Pulmonary artery endothelial cell (primary cell): ENCODE measurements at regions not wholly inside any gene's neighbourhood (a gene's known extent, or its start where the extent isn't known, plus 50 kb on each side); places are given as distances from the start of the nearest gene placed in this dataset.
"Not testable (repeated sequence)": the region's sequence is repeated elsewhere in the genome, so short reads cannot be mapped to it uniquely, and the experiment has no call there.

Experiments
- DNase-seq: peaks from one replicate; pipeline ENCODE4 v3.0.0-alpha.2; 2011; ENCODE audit warnings: low read depth, low spot score

DNA sequence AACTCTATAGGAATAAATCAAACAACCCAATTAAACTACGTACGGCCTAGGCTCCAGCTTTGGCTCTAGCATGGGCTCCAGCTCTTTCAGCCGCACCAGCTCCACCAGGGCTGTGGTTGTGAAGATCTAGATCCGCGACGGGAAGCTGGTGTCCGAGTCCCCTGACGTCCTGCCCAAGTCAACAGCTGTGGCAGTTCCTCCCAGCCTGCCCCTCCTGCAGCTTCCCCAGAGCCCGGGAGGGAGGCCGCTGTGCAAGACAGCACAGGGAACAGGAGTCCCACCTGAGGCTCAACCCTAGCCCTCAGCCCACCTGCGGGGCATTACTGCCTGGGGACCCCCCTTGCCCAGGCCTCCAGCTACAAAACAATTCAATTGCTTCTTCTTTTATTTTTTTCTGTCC is 2680.3 kb downstream of the PCDH7 start:
- DNase-seq: no peak

DNA sequence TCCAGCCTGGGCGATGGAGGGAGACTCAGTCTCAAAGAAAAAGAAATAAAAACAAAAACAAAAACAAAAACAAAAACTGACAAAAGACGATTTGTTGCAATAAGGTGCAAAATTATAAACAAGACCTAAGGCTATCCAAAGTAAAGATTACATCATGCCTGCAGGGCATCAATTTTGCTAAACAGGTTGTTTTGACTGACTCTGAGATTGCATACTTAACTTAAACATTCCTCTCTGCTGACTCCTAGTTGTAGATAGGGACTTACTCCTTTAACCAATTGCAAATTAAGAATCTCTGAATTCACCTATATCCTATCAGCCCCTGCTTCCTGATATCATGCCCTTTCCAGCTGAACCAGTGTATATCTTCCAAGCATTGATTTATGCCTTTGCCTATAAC is 2687.3 kb downstream of the PCDH7 start:
- no peak for DNase-seq

DNA sequence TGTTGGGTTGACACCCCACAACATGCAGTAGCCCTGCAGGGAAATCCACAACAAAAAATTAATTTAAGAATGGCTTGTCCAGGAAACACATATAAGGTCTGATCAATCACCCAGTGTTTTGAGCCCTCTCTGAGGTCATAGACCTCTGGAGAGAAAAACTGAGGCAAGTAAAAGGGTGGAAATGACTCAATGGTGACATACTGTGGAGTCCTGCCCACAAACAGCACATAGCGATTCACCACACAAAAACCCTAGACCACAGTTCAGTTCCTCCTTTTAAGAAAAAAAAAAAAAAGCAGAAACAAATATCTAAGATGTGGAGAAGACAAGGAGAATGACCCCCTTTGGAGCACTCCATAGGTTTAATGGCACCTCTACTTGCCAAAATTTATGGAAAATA is 2691.0 kb downstream of the PCDH7 start:
- no peak for DNase-seq

DNA sequence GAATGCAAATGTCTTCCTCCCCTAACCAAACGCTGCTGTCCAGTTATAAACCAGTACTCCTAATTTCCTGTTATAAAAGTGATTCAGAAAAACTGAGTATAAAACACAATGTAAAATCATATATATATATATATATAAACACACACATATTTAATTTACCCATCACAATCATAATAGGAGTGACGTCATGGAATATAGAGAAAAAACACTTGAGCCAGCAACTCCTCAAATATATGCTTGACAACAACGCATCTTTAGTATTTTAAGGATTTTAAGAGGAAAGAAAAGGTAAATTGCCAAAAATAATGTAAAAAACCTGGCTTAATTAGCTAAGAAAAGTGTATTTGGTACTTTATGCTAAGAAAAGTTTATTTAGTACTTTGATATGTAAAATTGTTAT is 2701.7 kb downstream of the PCDH7 start:
- no peak for DNase-seq

DNA sequence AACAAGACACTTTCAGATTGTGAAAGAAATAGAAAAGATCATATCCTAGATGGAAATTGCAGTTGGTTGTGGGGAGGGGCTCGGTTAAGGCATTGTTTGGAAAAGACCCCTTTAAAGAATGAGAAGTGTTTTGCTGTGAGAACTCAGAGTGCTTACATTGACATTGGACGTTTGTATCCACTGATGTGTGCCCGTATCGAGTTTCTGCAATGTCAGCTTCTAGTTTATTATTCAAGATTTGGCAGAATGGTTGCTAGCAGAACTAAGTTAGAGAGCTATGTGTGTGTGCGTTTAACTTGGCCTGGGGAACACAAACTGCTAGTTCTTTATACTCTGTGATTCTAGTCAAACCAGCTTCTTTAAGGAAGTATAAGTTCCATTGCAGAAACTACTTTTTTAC is 2702.5 kb downstream of the PCDH7 start:
- DNase-seq: no peak

DNA sequence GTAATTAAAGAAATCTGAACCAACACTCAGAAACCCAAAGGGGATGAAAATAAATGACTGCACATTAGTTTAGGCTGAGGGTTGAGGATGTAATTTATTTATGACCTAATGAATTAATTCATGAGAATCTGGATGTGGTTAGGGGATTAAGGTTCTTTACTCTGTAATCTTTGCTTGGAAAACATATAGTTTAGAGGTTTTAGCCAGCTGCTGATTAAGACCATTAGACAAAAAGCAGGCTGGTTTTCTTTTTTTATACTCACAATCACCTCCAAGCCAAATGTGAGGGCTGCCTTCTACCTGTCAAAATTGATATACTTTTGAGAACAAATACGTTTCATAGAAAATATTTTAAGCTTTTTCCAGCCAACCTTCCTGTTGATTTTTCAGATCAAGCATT is 2705.8 kb downstream of the PCDH7 start:
- DNase-seq: no peak

DNA sequence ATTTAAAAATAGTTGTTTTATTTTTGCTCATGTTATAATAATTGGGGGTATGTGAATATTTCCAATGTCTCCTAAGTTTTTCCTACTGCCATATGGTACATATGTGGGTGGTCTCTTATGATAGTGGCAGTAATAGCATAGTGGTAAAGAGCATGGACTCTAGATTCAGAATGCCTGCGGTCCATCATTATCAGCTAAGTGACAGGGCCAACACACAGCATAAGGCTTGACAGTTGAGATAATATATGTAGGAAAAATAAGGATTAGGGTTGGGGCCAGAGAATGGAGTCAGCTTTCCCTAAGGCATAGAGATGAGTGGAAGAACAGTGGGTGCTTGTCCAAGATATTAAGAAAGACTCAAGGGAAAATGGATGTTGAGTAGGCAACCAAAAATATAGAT is 2707.5 kb downstream of the PCDH7 start:
- DNase-seq: no peak

DNA sequence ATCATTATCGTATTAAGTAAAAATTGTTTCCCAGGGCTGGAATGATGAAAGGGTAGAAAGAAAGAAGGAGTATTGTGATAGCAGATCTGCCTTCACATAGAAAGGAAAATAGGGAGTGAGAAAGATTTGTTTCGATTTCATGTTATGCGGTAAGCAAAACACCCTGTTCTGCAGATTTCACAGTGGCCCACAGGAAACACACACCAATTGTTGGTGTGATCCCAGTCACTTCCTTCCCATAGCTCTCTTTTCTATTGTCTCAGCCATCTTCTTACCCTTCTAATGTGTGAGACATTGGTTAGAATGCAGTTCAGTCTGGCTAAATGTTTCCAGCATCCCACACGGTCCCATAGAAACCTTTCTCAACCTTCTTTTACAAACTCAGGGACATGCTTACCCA is 2709.8 kb downstream of the PCDH7 start:
- no peak for DNase-seq

DNA sequence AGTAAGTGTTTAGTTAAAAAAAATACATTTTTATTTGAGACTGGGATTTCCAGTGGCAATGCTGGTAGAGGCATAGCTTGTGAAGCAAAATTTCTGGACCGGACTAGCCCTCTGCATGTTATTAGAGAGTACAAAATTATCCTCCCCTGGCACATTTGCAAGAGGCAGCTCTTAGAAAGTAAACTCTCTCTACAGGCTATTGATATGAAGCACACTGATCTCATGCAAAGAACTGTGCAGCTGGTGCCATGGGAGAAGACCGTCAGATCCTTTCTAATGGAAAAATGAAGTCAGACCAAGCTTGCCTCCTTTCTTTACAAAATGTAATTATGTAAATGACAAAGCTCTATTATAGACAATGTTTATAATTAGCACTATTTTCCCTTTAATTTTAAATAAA is 2717.2 kb downstream of the PCDH7 start:
- no peak for DNase-seq

DNA sequence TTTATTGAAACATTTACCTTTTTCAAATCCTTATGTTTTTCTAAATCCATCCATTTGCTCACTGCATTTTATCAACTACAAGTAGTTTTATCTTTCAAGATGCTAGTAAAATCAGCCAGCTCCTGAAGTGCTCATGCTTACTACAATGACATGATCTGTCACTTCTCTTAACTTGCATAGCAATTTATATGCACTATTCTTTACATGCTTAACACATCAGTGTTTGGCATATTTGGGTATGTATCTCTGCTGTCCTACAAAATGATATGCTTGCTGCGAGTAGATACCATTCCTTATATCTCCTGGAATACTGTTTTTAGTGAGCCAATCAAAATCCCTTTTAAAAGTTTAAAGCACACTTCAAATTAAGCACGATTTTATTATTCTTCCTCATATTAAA is 2726.8 kb downstream of the PCDH7 start:
- no peak for DNase-seq

DNA sequence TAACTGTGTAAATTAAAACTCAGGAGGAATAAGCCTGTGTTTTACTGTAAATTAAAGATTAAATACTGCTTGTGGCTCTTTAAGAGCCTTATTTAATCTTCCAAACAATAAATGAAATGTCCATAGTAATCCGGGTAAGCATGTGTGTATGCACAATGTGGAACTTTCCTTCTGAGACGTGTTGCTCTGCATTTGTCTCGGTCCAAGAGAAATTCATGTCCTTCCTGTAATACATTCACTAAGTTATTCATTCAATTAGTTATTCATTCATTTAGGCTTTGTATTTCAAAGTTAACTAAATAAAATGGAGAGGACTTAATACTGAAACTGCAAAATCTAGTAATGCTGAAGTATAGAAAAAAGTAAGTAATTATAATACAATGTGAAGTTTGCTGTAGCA is 2728.8 kb downstream of the PCDH7 start:
- no peak for DNase-seq

DNA sequence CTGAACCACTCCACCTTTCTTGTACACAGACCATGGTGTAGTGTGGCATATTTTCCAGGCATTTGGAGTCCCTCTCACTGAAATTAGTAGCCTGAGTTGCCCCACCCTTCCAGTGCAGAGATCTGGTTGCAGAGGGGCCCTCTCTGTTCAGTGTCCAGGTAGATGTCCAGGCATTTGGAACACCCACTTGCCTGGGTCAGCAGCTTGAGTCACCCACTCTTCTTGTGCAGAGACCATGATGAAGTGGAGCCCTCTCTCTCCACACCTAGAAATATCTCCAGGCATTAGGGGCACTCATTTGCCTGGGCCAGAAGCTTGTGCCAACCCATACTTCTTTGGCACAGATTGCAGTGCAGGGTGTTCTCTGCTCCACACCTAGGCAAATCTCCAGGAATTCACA is 2733.3 kb downstream of the PCDH7 start:
- no peak for DNase-seq

DNA sequence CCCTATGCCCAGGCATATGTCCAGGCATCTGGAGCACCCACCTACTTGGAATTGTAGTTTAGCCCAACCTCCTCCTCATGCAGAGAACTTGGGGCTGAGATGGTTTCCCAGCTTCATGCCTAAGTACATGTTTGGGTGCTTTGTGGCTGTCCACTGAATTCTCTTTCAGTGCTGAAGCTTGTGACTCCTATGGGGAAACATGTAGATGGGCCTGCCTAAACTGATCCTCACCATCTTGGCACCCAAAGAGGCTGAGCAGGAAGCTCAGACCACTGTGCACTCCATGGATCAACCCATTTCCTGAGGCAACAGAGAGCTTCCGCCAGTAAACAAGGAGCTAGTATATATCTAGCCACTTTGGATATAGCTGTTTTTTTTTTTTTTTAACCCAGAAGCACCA is 2733.7 kb downstream of the PCDH7 start:
- DNase-seq: no peak

DNA sequence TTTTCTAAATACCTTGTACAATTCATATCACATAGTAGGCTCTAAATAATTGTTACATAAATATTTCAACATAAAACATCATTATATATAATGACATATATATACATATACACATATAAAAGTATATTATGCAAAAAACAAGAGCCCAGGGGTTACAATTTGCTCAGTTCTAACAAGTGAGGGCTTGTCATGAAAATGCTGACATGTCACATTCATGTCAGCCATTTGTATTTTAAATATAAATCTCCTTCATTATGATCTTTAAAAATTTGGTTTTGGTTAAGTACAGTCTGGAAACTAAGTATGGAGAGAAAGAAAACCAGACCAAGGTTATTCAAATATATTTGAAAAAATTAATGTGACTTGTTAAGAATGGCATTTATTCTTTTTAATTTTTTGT is 2745.4 kb downstream of the PCDH7 start:
- no peak for DNase-seq

DNA sequence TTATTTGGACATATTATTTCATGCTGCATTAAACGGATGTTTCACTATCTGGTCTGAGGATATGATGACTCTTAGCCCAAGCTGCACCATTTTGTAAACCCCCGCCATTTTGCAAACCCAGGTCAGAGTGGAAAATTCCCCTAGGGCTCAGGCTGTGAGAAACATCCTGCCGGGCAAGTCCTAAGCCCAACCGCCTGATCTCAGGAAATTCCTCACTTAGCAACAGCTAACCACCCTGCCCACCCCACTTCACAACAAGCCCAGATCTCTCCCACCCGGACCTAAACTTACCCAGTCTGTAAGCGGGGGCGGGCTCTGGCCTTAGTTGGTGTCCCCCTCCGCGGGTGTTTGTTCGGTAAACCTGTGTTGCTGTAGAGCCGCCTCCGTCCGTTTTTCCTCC is 2747.1 kb downstream of the PCDH7 start:
- no peak for DNase-seq

DNA sequence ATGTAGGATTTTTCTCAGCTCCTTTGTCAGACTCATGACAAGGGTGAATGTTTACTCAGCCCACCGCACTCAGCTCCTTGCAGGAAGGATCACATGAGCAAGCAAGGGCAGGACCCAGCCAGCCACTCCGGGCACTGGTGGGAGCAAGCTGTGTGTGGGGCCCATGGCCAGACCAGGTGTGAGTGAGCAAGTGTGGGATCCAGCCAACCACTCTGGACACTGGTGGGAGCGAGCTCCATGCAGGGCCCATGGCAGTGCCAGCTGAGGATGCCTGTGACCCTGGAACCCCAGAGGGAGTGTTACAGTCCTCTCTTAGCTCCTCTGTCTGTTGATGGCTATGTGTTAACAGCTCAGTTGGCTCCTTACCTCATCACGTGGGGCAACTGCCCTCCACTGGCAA is 2750.6 kb downstream of the PCDH7 start:
- DNase-seq: no peak

DNA sequence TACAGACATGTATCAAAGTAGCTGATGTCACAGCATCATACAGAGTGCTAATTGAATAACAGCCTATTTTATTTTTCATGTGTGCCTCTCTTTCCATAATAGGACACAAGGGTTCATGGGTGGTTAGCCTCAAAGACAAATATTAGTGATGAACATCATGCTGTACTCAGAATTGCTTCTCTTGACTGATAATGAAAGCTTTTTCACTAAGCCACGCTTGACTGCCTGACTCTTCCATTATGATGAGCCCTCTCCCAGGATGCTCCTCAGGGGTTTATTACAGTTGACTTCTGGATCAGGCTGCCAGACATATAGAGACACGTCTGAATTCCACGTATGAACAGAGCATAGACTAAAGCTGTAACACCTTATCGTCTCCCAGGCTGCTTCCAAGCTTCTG is 2757.5 kb downstream of the PCDH7 start:
- no peak for DNase-seq

DNA sequence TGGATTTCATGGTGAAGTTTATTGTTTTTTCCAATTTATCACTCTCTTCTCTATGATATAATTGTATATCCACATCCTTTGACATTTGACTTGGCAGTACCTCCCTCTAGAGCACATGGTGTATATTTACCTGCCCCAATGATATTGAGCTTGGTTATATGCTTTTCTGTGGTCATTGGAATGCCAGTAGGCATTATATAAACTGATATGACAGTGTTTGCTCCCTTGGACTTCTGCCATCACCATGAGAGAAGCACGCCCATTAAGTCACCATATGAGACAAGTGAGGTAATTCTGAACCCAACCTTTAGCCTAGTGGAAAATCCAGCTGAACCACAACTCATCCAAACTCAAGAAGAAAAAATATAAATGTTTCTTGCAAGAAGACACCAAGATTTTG is 2761.5 kb downstream of the ARAP2 start:
- no peak for DNase-seq

DNA sequence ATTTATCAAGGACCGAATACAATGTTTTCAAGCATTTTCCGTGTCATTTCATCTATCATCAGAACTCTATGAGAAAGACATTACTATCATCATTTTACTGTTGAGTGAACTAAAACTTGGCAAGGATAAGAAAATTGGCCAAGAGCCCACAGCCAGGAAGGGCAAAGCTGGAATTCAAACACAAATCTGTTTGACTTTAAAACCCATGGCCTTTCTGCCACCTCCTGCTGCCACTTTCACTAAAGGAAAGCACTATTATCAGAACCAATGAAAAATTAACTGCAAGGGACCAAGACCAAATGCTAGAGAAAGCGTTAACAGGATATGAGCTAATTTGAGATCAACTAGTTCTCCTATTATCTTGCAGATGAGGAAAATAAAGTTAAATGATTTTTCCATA is 2759.2 kb downstream of the ARAP2 start:
- no peak for DNase-seq

DNA sequence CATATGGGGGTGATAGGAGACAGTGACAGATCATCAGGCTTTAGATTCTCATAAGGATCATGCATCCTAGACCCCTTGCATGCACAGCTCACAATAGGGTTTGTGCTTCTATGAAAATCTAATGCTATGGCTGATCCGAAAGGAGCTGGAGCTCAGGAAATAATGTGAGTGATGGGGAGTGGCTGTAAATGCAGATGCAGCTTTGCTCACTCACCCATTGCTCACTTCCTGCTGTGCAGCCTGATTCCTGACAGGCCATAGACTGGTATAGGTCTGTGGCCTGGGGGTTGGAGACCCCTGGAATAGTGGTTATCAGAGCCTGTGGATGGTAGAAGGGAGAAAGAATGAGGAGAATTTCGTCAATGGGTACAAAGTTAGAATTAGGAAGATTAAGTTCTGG is 2751.1 kb downstream of the ARAP2 start:
- DNase-seq: no peak

DNA sequence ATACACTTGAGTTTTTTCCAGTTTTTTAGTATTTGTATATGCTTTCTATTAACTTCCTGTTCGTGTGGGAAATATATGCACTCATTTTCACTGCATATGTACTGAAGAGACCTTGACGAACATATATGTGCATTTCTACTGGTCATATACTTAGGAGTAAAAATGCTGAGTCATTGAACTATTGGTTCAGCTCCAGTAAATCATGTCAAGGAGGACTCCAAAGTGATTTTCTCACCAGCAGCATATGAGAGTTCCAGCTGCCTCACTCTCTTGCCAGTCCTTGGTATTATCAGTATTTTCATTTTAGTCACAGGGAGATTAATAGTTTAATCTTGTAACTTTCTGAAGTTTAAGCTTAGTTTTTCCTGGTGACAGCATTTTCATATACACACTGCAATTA is 2750.2 kb downstream of the ARAP2 start:
- DNase-seq: no peak

DNA sequence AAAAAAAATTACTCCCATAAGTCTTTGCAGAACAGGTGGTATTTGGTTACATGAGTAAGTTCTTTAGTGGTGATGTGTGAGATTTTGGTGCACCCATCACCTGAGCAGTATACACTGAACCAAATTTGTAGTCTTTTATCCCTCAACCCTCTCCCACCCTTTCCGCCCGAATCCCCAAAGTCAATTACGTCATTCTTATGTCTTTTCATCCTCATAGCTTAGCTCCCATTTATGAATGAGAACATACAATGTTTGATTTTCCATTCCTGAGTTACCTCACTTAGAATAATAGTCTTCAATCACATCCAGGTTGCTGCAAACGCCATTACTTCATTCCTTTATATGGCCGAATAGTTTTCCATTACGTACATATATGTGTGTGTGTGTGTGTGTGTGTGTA is 2742.7 kb downstream of the ARAP2 start:
- not testable (repeated sequence) for DNase-seq

DNA sequence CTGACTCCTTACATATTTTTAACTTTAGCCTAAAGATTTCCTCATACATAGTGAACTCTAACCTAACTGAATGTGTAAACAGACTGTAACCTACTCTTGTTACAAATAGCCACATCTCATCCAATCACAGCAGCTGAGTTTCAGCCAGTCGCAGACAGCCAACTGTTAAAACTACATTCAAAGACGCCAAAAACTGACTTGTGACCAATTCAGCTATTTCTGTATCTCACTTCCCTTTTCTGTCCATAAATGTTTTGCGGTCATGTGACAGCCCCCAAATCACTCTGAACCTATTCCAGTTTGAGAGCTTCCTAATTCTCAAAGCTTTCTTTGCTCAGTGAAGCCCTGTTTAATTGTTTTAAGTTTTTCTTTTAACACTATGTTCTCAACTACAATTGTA is 2731.9 kb downstream of the ARAP2 start:
- no peak for DNase-seq

DNA sequence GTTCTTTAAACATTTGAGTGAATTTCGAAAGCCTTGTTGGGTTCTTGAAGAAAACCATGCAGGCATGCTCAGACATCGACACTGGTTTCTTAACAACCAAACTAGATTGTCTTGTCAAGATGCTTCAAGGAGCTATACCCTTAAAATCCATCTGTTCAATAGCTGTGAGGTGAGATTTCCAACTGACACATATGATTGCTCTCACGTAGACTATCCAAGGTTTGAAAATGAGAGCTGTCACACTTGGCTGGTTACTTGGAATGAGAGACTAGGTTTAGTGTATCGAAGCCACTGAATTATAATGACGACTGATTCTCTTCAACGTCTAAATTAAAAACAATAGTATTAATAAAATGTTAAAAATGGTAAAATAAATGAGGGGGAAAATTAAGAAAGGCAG is 2725.5 kb downstream of the ARAP2 start:
- no peak for DNase-seq

DNA sequence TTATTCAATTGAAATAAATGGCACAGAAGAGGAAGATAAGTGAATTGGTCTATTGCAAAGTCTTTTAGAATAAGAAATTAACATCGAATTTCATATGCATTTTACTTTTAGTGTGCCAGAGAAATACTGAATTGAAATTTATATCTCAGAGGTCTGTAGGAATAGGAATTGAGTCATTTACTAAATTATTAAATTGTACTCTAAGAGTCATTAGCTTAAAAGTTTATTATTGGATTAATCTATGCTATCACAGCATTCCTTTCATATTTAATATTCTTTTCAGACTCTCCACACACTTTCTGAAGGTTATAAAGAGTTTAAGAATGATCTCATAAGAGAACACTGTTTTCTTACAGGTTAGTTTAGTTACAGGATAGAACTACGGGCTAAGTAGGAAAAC is 2711.5 kb downstream of the ARAP2 start:
- DNase-seq: no peak
